CD4-positive, alpha-beta T cell (primary cell): ENCODE measurements at regions not wholly inside any gene's neighbourhood (a gene's known extent, or its start where the extent isn't known, plus 50 kb on each side); places are given as distances from the start of the nearest gene placed in this dataset.

ENCODE experiments used
- ATAC-seq: fragments of 200-7000 bp; cut with Tn5 transposase; one replicate; pipeline ENCODE4 v1.10.0; 2022; ENCODE audit warnings: mild to moderate bottlenecking; ENCODE audit not compliant: poor library complexity
- CTCF ChIA-PET: fragments of 350-600 bp; sonication (Branson Sonifier 250); formaldehyde crosslinking; loops from one replicate; lab custom pipeline; 2021; ENCODE audit warnings: antibody characterized with exemption, inconsistent platforms; lab: Charles Lee
- POLR2A ChIA-PET: fragments of 350-600 bp; sonication (Branson Sonifier 250); formaldehyde crosslinking; loops from one replicate; lab custom pipeline; 2021; ENCODE audit warnings: antibody characterized with exemption, inconsistent platforms; lab: Charles Lee
- DNase-seq, 14 experiments: peaks; one replicate each; pipeline ENCODE4 v3.0.0-alpha.2; 2013 to 2020; ENCODE audit warnings: mixed read lengths in 2 of 14
- H3K27ac ChIP-seq, 2 donors: one replicate each; pipeline versions ENCODE4 v1.5.1 to v1.7.0; 2013; ENCODE audit warnings: low read length in 2 of 2, low read depth in 1 of 2, mild to moderate bottlenecking in 1 of 2
- H3K27me3 ChIP-seq, 2 experiments: 1 replicate in 1 of 2; 2 replicates in 1 of 2; pipeline versions ENCODE4 v1.6.1 to v1.7.0; 2013; ENCODE audit warnings: low read length in 2 of 2, control low read depth in 1 of 2, mild to moderate bottlenecking in 1 of 2, moderate library complexity in 1 of 2; ENCODE audit not compliant: insufficient read depth in 2 of 2, control insufficient read depth in 1 of 2
- H3K36me3 ChIP-seq: one replicate; pipeline ENCODE4 v1.6.1; 2013; ENCODE audit warnings: low read length, control low read depth; ENCODE audit not compliant: insufficient read depth
- H3K4me1 ChIP-seq: one replicate; pipeline ENCODE4 v1.6.1; 2013; ENCODE audit warnings: low read length, control low read depth; ENCODE audit not compliant: insufficient read depth
- H3K4me3 ChIP-seq: one replicate; pipeline ENCODE4 v1.5.1; 2013; ENCODE audit warnings: mild to moderate bottlenecking, low read length, moderate library complexity
- H3K9me3 ChIP-seq, 2 experiments: 1 replicate in 1 of 2; 2 replicates in 1 of 2; pipeline versions ENCODE4 v1.6.1 to v1.7.0; 2013; ENCODE audit warnings: low read length in 2 of 2, mild to moderate bottlenecking in 2 of 2, control low read depth in 1 of 2, moderate library complexity in 1 of 2; ENCODE audit not compliant: control insufficient read depth in 1 of 2, insufficient read depth in 1 of 2
- H3K27ac Mint-ChIP-seq: one replicate; pipeline ENCODE4 v1.8.0; 2020; ENCODE audit warnings: mixed read lengths
- H3K27me3 Mint-ChIP-seq: one replicate; pipeline ENCODE4 v1.8.0; 2021; ENCODE audit warnings: mixed read lengths
- H3K36me3 Mint-ChIP-seq: one replicate; pipeline ENCODE4 v1.8.0; 2021; ENCODE audit warnings: low read depth, mixed read lengths
- H3K4me1 Mint-ChIP-seq: one replicate; pipeline ENCODE4 v1.8.0; 2021; ENCODE audit warnings: low read depth, mixed read lengths
- H3K4me3 Mint-ChIP-seq: one replicate; pipeline ENCODE4 v1.8.0; 2020; ENCODE audit warnings: mild to moderate bottlenecking, mixed read lengths
- H3K9me3 Mint-ChIP-seq: one replicate; pipeline ENCODE4 v1.8.0; 2020; ENCODE audit warnings: mixed read lengths
- intact Hi-C, 2 experiments: fragments of 100-400 bp; cut with DNase I in 1 of 2; cut with micrococcal nuclease in 1 of 2; formaldehyde crosslinking; loops; one replicate each; pipeline versions ENCODE4 v1.15.1 to v1.9.0; 2023 to 2025; cut with DNase I, micrococcal nuclease
- TF ChIP-seq, protein P1 (sequence below): fragments of 200-600 bp; IDR thresholded peaks from one replicate; pipeline ENCODE4 v1.8.0; 2022; ENCODE audit warnings: antibody characterized with exemption, mild to moderate bottlenecking

DNA sequence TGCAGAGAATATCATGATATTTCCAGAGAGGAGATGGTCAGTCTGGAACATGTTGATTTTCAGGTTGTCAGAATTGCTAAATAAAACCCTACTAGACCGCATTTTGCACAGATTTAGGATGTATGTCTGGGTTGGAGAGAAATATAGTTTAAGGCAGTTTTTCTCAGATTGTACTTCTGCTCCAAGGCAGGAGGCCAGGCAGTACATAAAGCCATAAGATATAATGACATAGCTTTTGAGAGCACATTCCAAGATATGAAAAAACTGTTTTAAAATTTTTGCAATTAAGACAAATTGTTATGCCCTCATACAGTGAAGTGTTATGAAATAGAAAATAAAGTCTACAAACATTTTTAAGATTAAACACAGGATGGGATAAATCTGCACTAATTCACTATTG, 301.8 kb upstream of the CBLB start:
- Mint-ChIP-seq H3K36me3 (no peaks in the 10 kb centered on the region), H3K27me3 (no peaks in the 10 kb centered on the region), H3K4me3 (no peak overlapping the region), H3K27ac (no peak overlapping the region), H3K9me3 (no peaks in the 10 kb centered on the region), H3K4me1 (peaks cover 43% of the 10 kb centered on the region)
- ChIA-PET CTCF (no interaction called here), POLR2A (interaction anchor here (0.6 kb wide), 1 partner anchor 332 kb away, joined by 4 read pairs; no protein-coding TSS in a partner anchor)
- TF ChIP-seq, protein P1, sequence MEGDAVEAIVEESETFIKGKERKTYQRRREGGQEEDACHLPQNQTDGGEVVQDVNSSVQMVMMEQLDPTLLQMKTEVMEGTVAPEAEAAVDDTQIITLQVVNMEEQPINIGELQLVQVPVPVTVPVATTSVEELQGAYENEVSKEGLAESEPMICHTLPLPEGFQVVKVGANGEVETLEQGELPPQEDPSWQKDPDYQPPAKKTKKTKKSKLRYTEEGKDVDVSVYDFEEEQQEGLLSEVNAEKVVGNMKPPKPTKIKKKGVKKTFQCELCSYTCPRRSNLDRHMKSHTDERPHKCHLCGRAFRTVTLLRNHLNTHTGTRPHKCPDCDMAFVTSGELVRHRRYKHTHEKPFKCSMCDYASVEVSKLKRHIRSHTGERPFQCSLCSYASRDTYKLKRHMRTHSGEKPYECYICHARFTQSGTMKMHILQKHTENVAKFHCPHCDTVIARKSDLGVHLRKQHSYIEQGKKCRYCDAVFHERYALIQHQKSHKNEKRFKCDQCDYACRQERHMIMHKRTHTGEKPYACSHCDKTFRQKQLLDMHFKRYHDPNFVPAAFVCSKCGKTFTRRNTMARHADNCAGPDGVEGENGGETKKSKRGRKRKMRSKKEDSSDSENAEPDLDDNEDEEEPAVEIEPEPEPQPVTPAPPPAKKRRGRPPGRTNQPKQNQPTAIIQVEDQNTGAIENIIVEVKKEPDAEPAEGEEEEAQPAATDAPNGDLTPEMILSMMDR: no peak
- H3K9me3 ChIP-seq: no peaks in the 10 kb centered on the region
- H3K4me3 ChIP-seq: no peak overlapping the region
- H3K27me3 ChIP-seq: no peaks in the 10 kb centered on the region
- no peak for DNase-seq
- H3K4me1 ChIP-seq: peaks cover 8% of the 10 kb centered on the region
- no peak for ATAC-seq
- H3K36me3 ChIP-seq: no peaks in the 10 kb centered on the region
- intact Hi-C loops: no loop called here
- no peak overlapping the region for H3K27ac ChIP-seq

DNA sequence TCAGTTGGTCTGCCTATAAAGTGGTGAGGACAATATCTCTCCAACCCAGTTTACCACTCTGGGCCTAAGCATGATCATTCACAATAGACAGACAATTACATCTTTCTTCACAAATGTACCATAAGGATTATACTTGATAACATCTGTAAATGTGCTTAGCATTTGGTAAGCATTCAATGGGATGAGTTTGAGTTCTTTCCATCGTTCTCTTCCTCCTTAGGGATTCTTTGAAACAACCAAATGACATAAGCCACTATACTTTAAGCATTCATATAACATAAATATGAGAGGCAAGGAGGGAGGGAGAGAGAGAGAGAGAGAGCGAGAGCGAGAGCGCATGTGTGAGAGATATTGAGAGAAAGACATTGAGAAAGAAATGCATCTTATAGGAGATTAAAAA, 303.3 kb upstream of the CBLB start:
- H3K36me3 ChIP-seq: no peaks in the 10 kb centered on the region
- CTCF ChIA-PET: interaction anchor here (0.9 kb wide), 1 partner anchor 9 kb away, joined by 3 read pairs; no protein-coding TSS in a partner anchor
- Mint-ChIP-seq H3K27me3 (no peaks in the 10 kb centered on the region), H3K4me3 (no peak overlapping the region), H3K36me3 (no peaks in the 10 kb centered on the region), H3K4me1 (peaks cover 57% of the 10 kb centered on the region), H3K27ac (peak overlapping the region; percentile 34), H3K9me3 (no peaks in the 10 kb centered on the region)
- ATAC-seq (no peak), DNase-seq (no peak)
- POLR2A ChIA-PET: no interaction called here
- intact Hi-C loops: no loop called here
- H3K27ac ChIP-seq: no peak overlapping the region
- TF ChIP-seq, protein P1: no peak
- no peak overlapping the region for H3K4me3 ChIP-seq
- no peaks in the 10 kb centered on the region for H3K9me3 ChIP-seq
- H3K27me3 ChIP-seq: no peaks in the 10 kb centered on the region
- peaks cover 13% of the 10 kb centered on the region for H3K4me1 ChIP-seq

DNA sequence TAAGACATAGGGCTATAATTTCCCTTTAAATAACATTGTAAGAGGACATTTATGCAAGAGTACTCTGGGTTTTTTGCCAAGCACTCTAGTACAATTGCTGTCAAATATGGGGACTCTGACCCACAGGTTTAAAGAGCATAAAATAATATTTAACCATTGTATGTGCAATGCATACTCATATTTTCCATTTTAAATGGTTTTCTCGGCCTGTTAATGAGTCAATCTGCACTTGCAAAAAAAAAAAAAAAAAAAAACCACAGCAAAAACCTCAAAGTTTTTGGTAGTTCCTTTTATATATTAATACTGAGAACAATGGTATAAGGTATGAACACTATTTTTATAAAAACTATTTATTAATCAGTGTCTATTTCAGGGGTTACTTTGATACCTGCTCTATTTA, 304.0 kb upstream of the CBLB start:
- CTCF ChIA-PET: interaction anchor here (0.9 kb wide), 1 partner anchor 10 kb away, joined by 3 read pairs; no protein-coding TSS in a partner anchor
- Mint-ChIP-seq H3K9me3 (no peaks in the 10 kb centered on the region), H3K36me3 (no peaks in the 10 kb centered on the region), H3K4me3 (no peak overlapping the region), H3K27ac (no peak overlapping the region), H3K4me1 (peaks cover 61% of the 10 kb centered on the region), H3K27me3 (no peaks in the 10 kb centered on the region)
- POLR2A ChIA-PET: interaction anchor here (0.6 kb wide), 1 partner anchor 12 kb away, joined by 3 read pairs; no protein-coding TSS in a partner anchor
- DNase-seq (peak in 3 of 14 experiments; percentile 14 to 54 (median 16)), ATAC-seq (no peak)
- no peaks in the 10 kb centered on the region for H3K9me3 ChIP-seq
- H3K27me3 ChIP-seq: no peaks in the 10 kb centered on the region
- H3K4me3 ChIP-seq: no peak overlapping the region
- intact Hi-C loops: no loop called here
- H3K36me3 ChIP-seq: no peaks in the 10 kb centered on the region
- H3K4me1 ChIP-seq: peaks cover 15% of the 10 kb centered on the region
- H3K27ac ChIP-seq: no peak overlapping the region
- TF ChIP-seq, protein P1: no peak
